ENCODE measurements at regions not wholly inside any gene's neighbourhood (a gene's known extent, or its start where the extent isn't known, plus 50 kb on each side); places are given as distances from the start of the nearest gene placed in this dataset.

GRCh38 chr3:22659651-22660475 lies 543.3 kb upstream of the UBE2E2 start:
- no peaks in the 10 kb centered on the region for H3K9me3 ChIP-seq (ENCODE audit: control insufficient read depth, insufficient read depth, low read length)
- no peaks in the 10 kb centered on the region for H3K27me3 ChIP-seq (ENCODE audit: control insufficient read depth, insufficient read depth, low read length)
- no peak overlapping the region for H3K4me3 ChIP-seq (ENCODE audit: low read depth, low read length)
- no CpG with 5 or more reads among the region's 1 CpG for WGBS (ENCODE audit: insufficient coverage)
- no peak overlapping the region for H3K27ac ChIP-seq (ENCODE audit: low read depth, low read length)
- no peaks in the 10 kb centered on the region for H3K4me1 ChIP-seq (ENCODE audit: control insufficient read depth, insufficient read depth, low read length)
- DNase-seq (ENCODE audit: low read depth in 4 of 6, low spot score in 6 of 6) = no peak
- H3K36me3 ChIP-seq (ENCODE audit: control insufficient read depth, insufficient read depth, low read length) = no peaks in the 10 kb centered on the region

GRCh38 chr3:22660606-22661005 lies 542.5 kb upstream of the UBE2E2 start:
- no peaks in the 10 kb centered on the region for H3K4me1 ChIP-seq (ENCODE audit: control insufficient read depth, insufficient read depth, low read length)
- no peak overlapping the region for H3K4me3 ChIP-seq (ENCODE audit: low read depth, low read length)
- WGBS (ENCODE audit: insufficient coverage) = no CpG with 5 or more reads among the region's 1 CpG
- no peak overlapping the region for H3K27ac ChIP-seq (ENCODE audit: low read depth, low read length)
- DNase-seq (ENCODE audit: low read depth in 4 of 6, low spot score in 6 of 6) = no peak
- no peaks in the 10 kb centered on the region for H3K27me3 ChIP-seq (ENCODE audit: control insufficient read depth, insufficient read depth, low read length)
- H3K36me3 ChIP-seq (ENCODE audit: control insufficient read depth, insufficient read depth, low read length) = no peaks in the 10 kb centered on the region
- H3K9me3 ChIP-seq (ENCODE audit: control insufficient read depth, insufficient read depth, low read length) = no peaks in the 10 kb centered on the region

- H3K4me3 ChIP-seq (ENCODE audit: low read depth, low read length) = no peak overlapping the region
- no CpG with 5 or more reads among the region's 2 CpGs for WGBS (ENCODE audit: insufficient coverage)
- no peaks in the 10 kb centered on the region for H3K27me3 ChIP-seq (ENCODE audit: control insufficient read depth, insufficient read depth, low read length)
- no peak for DNase-seq (ENCODE audit: low read depth in 4 of 6, low spot score in 6 of 6)
- no peaks in the 10 kb centered on the region for H3K36me3 ChIP-seq (ENCODE audit: control insufficient read depth, insufficient read depth, low read length)
- H3K27ac ChIP-seq (ENCODE audit: low read depth, low read length) = no peak overlapping the region
- no peaks in the 10 kb centered on the region for H3K9me3 ChIP-seq (ENCODE audit: control insufficient read depth, insufficient read depth, low read length)
- H3K4me1 ChIP-seq (ENCODE audit: control insufficient read depth, insufficient read depth, low read length) = no peaks in the 10 kb centered on the region
Measured at GRCh38 chr3:22661121-22661700, 541.9 kb upstream of the UBE2E2 start.

- Histone ChIP-seq H3K36me3 (ENCODE audit: control insufficient read depth, insufficient read depth, low read length) (no peaks in the 10 kb centered on the region), H3K4me3 (ENCODE audit: low read depth, low read length) (no peak overlapping the region), H3K9me3 (ENCODE audit: control insufficient read depth, insufficient read depth, low read length) (no peaks in the 10 kb centered on the region), H3K27ac (ENCODE audit: low read depth, low read length) (no peak overlapping the region), H3K4me1 (ENCODE audit: control insufficient read depth, insufficient read depth, low read length) (no peaks in the 10 kb centered on the region), H3K27me3 (ENCODE audit: control insufficient read depth, insufficient read depth, low read length) (no peaks in the 10 kb centered on the region)
- no peak for DNase-seq (ENCODE audit: low read depth in 4 of 6, low spot score in 6 of 6)
- no CpG with 5 or more reads among the region's 2 CpGs for WGBS (ENCODE audit: insufficient coverage)
Measured at GRCh38 chr3:22665528-22665927, 537.6 kb upstream of the UBE2E2 start.

- no peak for DNase-seq (ENCODE audit: low read depth in 4 of 6, low spot score in 6 of 6)
- H3K4me3 ChIP-seq (ENCODE audit: low read depth, low read length) = no peak overlapping the region
- no peaks in the 10 kb centered on the region for H3K4me1 ChIP-seq (ENCODE audit: control insufficient read depth, insufficient read depth, low read length)
- no peak overlapping the region for H3K27ac ChIP-seq (ENCODE audit: low read depth, low read length)
- H3K9me3 ChIP-seq (ENCODE audit: control insufficient read depth, insufficient read depth, low read length) = no peaks in the 10 kb centered on the region
- H3K36me3 ChIP-seq (ENCODE audit: control insufficient read depth, insufficient read depth, low read length) = no peaks in the 10 kb centered on the region
- H3K27me3 ChIP-seq (ENCODE audit: control insufficient read depth, insufficient read depth, low read length) = no peaks in the 10 kb centered on the region
- WGBS (ENCODE audit: insufficient coverage) = no CpG with 5 or more reads among the region's 1 CpG
Measured at GRCh38 chr3:22666736-22667135, 536.4 kb upstream of the UBE2E2 start.

GRCh38 chr3:22671848-22672247 lies 531.3 kb upstream of the UBE2E2 start:
- no peaks in the 10 kb centered on the region for H3K36me3 ChIP-seq (ENCODE audit: control insufficient read depth, insufficient read depth, low read length)
- H3K9me3 ChIP-seq (ENCODE audit: control insufficient read depth, insufficient read depth, low read length) = no peaks in the 10 kb centered on the region
- H3K27ac ChIP-seq (ENCODE audit: low read depth, low read length) = no peak overlapping the region
- no peak for DNase-seq (ENCODE audit: low read depth in 4 of 6, low spot score in 6 of 6)
- no CpG with 5 or more reads among the region's 1 CpG for WGBS (ENCODE audit: insufficient coverage)
- H3K27me3 ChIP-seq (ENCODE audit: control insufficient read depth, insufficient read depth, low read length) = no peaks in the 10 kb centered on the region
- H3K4me1 ChIP-seq (ENCODE audit: control insufficient read depth, insufficient read depth, low read length) = no peaks in the 10 kb centered on the region
- no peak overlapping the region for H3K4me3 ChIP-seq (ENCODE audit: low read depth, low read length)

GRCh38 chr3:22684739-22685138 lies 518.4 kb upstream of the UBE2E2 start:
- WGBS (ENCODE audit: insufficient coverage) = 60% methylated on average over 1 of the region's 3 CpGs
- H3K27ac ChIP-seq (ENCODE audit: low read depth, low read length) = no peak overlapping the region
- H3K9me3 ChIP-seq (ENCODE audit: control insufficient read depth, insufficient read depth, low read length) = no peaks in the 10 kb centered on the region
- H3K4me3 ChIP-seq (ENCODE audit: low read depth, low read length) = no peak overlapping the region
- no peaks in the 10 kb centered on the region for H3K4me1 ChIP-seq (ENCODE audit: control insufficient read depth, insufficient read depth, low read length)
- H3K27me3 ChIP-seq (ENCODE audit: control insufficient read depth, insufficient read depth, low read length) = no peaks in the 10 kb centered on the region
- H3K36me3 ChIP-seq (ENCODE audit: control insufficient read depth, insufficient read depth, low read length) = no peaks in the 10 kb centered on the region
- no peak for DNase-seq (ENCODE audit: low read depth in 4 of 6, low spot score in 6 of 6)

GRCh38 chr3:22685597-22685996 lies 517.5 kb upstream of the UBE2E2 start:
- Histone ChIP-seq H3K27ac (ENCODE audit: low read depth, low read length) (no peak overlapping the region), H3K36me3 (ENCODE audit: control insufficient read depth, insufficient read depth, low read length) (no peaks in the 10 kb centered on the region), H3K9me3 (ENCODE audit: control insufficient read depth, insufficient read depth, low read length) (no peaks in the 10 kb centered on the region), H3K27me3 (ENCODE audit: control insufficient read depth, insufficient read depth, low read length) (no peaks in the 10 kb centered on the region), H3K4me1 (ENCODE audit: control insufficient read depth, insufficient read depth, low read length) (no peaks in the 10 kb centered on the region), H3K4me3 (ENCODE audit: low read depth, low read length) (no peak overlapping the region)
- no peak for DNase-seq (ENCODE audit: low read depth in 4 of 6, low spot score in 6 of 6)
- 100% methylated on average over 2 of the region's 2 CpGs for WGBS (ENCODE audit: insufficient coverage)

GRCh38 chr3:22691407-22691806 lies 511.7 kb upstream of the UBE2E2 start:
- DNase-seq (ENCODE audit: low read depth in 4 of 6, low spot score in 6 of 6) = peak in 1 of 6 donors; percentile 23
- H3K36me3 ChIP-seq (ENCODE audit: control insufficient read depth, insufficient read depth, low read length) = no peaks in the 10 kb centered on the region
- H3K27me3 ChIP-seq (ENCODE audit: control insufficient read depth, insufficient read depth, low read length) = no peaks in the 10 kb centered on the region
- 67% methylated on average over 1 of the region's 2 CpGs for WGBS (ENCODE audit: insufficient coverage)
- H3K27ac ChIP-seq (ENCODE audit: low read depth, low read length) = no peak overlapping the region
- no peaks in the 10 kb centered on the region for H3K9me3 ChIP-seq (ENCODE audit: control insufficient read depth, insufficient read depth, low read length)
- no peaks in the 10 kb centered on the region for H3K4me1 ChIP-seq (ENCODE audit: control insufficient read depth, insufficient read depth, low read length)
- no peak overlapping the region for H3K4me3 ChIP-seq (ENCODE audit: low read depth, low read length)
